NCI-H2029 treated with DMSO at 0.1 percent for 48 hours (cell line): ENCODE measurements at regions not wholly inside any gene's neighbourhood (a gene's known extent, or its start where the extent isn't known, plus 50 kb on each side); places are given as distances from the start of the nearest gene placed in this dataset.
"Not testable (repeated sequence)": the region's sequence is repeated elsewhere in the genome, so short reads cannot be mapped to it uniquely, and the experiment has no call there.

Experiments
- DNase-seq: peaks from one replicate; lab custom pipeline; 2025; lab: John Stamatoyannopoulos, UW

DNA sequence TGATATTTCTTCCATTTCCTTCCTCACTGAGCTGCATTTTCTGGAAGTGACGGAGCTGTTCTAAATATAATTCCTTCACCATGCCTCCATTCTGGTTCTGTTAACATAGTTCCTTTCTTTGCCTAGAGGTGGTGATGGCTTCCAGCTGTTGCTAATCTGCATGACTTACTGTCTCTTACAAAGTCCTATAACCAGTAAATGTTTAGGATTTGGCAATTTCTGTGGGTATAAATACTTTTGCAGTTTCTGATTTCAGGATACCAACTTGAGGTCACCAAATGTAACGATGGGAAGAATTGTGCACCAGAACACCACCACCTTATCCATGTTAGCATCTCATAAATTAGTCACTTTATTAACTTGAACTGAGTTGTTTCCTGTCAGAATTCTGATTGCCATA lies 101.7 kb upstream of the FN1 start:
- DNase-seq = no peak

DNA sequence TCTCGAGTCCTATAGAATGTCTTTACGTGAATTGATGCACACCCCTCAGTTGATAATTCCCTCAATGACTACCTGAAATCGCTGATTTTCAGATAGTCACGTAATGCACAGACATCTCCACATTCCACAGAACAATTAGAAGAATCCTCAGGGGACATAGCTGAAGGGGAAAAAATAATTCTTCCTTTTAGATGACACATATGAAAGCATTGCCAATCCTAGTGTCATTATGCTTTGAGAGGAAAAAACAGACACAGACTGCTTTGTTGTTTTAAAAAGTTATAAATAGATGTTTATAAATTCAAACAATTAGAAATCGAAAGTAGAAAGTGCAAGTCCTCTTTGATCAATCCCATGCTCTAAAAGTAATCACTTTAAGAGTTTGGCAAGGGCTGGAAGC lies 100.6 kb upstream of the FN1 start:
- no peak for DNase-seq

DNA sequence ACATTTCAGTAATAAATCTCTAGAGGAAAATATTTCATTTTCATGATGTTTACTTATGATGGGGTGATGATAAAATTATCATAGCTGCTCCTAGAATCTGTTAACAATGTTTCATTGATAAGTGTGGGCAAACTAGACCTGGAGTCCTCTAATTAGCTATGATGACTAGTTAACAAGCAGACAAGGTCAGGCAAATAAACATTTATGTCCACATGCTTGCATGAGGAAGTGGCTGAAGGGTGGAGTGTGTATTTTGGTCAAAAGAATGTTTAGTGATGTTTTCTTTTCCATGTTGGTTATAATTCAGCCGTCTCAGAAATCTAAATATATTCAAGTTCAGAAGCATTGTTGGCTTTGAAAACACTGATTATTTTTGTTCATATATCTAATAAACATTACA lies 99.9 kb upstream of the FN1 start:
- DNase-seq = no peak

DNA sequence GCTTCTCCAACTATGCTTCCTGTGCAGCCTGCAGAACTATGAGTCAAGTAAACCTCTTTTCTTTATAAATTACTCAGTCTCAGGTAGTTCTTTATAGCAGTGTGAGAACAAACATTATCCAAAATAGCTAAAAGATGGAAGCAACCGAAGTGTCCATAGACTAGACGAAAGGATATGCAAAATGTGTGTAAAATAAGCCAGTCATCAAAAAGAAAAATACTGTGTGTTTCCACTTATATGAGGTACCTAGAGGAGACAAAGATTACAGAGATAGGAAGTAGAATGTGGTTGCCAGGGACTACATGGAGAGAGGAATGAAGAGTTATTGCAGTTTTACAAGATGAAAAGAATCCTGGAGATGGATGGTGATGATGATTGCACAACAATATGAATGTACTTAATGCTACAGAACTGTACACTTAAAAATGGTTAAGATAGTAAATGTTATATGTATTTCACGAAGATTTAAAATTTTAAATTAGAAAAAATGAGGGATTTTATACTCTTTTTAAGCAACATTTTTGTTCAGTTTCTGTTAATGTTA lies 99.3 kb upstream of the FN1 start:
- no peak for DNase-seq

DNA sequence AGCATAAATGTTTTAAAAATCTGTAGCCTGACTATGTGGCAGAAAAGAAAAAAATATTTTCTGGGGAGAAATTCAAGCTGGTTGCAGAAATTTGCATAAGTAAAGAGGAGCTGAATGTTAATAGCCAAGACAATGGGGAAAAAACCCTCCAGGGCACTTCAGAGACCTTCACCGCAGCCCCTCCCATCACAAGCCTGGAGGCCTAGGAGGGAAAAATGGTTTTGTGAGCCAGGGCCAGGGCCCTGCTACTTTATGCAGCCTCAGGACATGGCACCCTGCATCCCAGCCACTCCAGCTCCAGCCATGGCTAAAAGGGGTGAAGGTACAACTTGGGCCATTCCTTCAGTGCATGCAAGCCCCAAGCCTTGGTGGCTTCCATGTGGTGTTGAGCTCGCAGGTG lies 97.8 kb upstream of the FN1 start:
- not testable (repeated sequence) for DNase-seq

DNA sequence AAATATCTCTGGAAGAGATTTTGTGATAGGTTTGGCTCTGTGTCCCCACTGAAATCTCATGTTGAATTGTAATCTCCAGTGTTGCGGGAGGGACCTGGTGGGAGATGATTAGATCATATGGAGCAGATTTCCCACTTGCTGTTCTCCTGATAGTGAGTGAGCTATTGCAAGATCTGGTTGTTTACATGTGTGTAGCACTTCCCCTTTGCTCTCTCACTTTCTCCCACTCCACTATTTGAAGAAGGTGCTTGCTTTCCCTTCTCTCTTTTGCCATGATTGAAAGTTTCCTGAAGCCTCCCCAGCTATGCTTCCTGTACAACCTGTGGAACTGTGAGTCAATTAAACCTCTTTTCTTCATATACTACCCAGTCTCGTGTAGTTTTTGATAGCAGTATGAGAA lies 97.0 kb upstream of the FN1 start:
- DNase-seq = no peak

DNA sequence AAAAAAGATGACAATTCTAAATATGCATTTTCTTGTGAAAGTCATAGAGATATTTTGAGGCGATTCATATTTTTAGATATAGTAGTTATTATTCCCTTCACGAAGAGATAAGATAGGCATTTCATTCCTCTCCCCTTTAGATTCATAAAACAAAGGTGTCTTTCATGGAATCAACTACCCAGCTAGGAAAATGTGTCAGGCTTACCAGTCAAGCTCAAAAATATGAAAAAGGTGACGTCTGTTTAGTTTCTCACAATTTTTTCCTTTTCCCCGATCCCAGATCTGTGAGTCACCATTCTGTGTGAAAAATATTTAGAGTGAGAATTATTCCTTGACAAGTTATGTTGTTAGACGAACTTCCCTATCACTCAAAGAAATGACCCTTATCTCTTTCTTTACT lies 95.4 kb upstream of the FN1 start:
- DNase-seq = no peak

DNA sequence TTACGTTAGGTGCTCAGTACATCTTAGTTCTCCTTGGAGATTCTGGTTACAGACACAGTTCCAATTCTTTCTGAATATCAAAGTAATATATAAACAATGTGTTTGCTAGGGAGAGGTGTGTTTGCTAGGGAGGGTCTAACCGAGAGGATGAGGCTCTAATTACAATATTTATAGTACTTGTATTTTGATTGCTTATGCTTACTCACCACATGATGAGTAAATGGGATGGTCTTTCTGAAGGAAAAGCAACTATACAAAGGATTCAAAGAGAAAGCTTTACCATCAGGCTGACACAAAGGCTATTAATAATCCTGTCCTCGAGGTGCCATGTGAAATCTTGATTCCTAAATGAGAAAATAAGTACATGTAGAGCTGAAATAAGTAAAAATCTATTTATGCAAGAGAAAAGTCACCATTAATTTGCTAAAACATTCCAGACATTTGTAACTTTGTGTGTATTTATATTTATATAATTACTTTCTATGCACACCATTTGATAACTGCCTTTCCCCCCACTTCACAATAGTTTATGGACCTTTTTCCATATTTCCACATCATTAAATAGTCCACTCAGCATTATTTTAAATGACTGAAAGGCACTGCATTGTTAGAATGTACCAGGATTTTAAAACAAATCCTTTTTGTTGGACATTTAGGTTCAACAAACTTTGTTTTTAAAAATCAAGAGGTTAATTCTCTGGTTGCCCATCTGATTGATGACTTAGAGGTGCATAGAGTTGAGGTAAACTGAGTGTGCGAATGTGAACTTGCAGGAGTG lies 94.5 kb upstream of the FN1 start:
- DNase-seq = no peak

DNA sequence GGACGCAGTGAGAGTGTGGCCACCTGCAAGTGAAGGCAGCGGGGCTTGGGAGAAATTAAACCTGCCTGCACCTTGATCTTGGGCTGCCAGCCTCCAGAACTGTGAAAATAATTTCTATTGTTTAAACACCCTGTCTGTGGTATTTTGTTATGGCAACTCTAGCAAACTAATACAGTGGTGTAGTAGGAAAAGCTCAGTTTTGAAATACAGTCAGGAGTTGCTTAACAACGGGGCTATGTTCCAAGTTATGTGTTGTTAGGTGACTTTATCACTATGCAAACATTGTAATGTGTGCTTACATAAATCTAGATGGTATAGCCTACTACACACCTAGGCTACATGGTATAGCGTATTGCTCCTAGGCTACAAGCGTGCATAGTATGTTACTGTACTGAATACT lies 93.4 kb upstream of the FN1 start:
- no peak for DNase-seq

DNA sequence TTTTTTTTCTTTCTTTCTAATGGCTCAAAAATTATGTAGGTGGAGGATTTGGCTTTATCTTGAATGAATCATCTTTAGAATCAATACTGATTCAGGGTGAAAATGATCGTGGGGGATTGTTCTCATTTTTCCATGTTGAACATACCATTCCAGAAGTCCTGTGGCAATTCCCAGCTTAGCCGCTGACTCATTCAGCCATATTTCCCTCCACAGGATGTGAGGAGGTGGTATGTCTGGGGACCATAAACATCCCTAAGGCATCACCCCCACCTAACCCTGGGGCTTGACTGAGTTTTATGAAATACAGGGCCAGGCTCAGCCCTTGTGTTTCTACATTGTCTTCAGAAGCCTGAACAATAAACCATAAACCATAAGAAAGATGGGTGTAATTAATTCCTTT lies 92.7 kb upstream of the FN1 start:
- no peak for DNase-seq

DNA sequence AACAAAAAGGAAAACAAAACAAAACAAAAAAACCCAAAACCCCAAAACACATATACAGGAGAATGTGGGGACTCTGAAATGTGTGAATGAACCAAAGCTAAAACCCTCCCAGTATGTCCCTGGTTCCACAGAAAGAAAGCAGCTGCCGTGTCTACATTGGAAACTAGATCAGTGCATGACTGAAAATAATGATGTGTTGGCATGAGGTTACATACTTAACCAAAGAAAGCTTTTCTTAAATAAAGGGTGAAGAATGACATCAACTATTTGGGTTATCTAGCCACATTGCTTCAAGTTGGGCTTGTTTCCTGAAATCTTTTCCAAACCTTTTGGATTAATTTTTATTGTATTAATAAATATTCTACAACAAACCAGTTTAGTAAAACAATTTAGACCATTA lies 91.9 kb upstream of the FN1 start:
- DNase-seq = no peak

DNA sequence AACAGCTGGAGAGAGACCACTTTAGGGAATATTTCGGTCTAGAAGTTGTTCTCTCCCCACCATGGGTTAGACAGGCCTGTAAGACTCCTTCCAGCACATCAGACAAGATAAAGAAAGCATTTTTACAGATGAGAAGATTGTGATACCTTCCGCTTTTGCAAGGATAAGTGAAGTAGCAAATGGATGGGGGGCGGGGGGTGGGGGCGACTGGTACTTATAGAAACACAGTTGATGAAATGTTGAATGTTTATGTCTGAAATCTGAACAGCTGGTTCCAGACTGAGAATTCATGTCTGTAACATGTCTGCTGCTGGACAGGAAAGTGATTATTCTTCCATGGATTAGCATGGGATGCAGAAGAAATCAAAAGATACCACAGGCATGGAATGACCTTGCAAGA lies 90.5 kb upstream of the FN1 start:
- no peak for DNase-seq

DNA sequence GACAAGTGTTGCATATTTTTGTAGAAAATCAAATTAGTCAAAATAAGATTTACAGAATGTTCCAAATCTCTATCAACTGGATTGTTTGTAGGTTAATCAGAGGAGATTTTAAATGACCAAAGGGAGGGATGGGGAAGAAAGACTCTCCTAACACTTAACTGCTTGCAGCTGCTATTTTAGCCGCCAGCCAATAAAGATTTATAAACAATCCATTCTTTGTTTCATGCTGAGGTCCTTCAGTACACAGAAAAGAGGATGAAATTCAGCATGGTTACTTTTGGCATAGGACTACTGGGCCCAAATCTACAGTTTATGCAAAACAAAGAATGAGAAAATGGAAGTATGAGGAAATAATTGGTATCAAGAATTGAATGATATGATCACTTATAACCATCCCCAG lies 86.4 kb upstream of the FN1 start:
- DNase-seq = no peak

DNA sequence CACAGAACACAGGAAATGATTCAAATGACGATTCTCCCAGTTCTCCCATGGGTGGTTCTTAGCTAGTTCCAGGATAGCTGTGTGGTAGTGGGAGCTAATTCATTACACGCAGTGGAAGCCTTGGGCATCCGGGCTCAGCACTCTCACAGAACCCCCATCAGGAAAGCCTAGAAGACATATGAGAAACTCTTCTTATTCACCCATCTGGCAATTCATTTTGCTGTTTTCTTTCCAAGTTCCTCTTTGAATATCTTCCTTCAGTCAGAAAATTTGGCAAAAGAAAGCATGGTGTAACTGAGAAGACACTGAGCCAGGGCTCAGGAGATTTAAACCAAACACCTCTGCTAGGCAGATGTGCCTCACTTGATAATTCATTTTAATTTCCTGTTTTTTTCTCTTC lies 85.2 kb upstream of the FN1 start:
- no peak for DNase-seq

DNA sequence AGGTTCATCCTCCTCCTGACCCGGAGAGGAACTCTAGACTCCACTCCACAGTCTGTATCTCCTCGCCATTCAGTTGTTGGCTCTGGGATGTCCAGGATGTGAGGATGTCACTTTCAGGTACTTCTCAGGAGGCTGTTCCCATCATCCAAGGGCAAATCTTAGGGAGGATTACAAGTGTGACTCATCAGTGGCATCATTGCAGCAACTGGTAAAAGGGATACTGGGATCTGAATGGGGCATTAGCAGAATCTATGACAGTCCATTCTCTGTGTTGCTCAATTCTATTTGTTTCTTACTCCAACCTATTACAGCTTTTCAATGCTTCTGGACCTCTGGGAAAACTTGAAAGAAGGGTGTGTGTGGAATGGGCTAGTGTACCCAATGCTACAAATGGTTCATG lies 81.5 kb upstream of the FN1 start:
- DNase-seq = no peak

DNA sequence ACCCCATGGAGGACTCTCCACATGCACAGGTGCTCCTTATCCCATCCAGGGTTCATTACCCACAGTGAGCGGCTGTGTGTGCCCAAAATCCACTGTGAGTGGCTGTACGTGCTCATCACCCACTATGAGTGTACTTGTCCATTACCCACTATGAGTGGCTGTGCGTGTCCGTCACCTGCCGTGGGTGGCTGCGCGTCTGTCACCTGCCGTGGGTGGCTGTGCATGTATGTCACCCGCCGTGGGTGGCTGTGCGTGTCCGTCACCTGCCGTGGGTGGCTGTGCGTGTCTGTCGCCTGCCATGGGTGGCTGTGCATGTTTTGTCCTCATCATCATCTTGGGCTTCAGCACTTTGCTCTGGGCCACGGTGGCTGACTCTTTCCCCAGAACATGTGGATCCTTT lies 78.6 kb upstream of the FN1 start:
- DNase-seq = no peak

DNA sequence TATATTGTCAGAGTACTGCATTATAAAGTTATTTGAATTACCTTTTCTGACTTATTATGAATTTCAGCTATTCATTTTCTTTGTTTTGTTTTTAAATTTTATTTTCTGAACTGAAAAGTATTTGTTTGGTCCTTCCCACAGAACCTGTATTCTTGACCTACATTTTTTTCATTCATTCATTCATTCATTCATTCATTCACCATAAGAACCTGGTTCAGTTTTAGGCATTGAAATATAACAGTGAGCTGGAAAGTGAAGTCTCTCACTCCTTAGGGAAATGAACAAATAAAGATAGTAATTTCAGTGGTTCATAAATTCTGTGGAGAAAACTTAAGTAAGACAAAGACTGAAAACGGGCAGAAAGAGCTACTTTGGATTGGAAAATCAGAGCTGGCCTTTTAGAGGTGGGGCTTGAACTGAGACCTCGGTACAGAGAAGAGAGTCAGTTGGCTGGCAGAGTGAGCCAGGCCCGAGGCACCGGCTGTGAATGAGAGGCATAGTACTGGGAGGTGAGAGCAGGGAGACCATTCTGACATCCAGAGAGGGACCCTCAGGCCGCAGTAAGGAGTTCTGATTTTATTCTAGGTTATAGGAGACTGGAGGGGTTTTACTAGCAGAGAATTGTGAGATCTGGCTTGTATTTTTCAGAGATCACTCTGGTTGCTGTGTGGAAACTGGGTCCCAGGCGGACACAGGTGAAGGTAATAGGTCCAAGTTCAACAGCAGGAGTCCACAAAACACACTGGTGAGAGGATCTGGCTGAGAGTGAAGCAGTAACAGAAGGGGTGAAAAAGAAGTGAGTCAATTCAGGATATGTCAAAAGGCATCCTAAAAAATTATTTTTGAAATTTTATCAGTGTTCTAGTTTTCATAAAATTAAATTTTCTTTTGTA lies 75.8 kb upstream of the FN1 start:
- DNase-seq = no peak

DNA sequence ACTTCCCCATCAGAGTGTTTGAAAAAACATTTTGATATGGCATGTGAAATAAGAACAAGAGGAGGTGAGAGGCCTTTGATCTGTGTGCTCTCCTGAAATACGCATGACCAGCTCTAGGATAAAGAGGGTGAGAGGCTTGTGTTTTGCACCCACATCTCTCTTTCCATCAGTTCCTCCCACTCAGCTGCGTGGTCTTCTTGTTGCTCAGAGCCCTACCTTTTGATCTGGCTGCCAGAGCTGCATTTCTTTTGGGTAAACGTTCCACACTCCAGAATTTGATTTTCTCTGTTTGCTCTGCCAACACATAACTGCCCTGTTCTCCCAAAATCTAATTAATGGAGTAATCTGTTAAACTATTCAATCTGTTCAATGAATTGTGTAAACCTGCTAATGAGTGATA lies 72.0 kb upstream of the FN1 start:
- no peak for DNase-seq

DNA sequence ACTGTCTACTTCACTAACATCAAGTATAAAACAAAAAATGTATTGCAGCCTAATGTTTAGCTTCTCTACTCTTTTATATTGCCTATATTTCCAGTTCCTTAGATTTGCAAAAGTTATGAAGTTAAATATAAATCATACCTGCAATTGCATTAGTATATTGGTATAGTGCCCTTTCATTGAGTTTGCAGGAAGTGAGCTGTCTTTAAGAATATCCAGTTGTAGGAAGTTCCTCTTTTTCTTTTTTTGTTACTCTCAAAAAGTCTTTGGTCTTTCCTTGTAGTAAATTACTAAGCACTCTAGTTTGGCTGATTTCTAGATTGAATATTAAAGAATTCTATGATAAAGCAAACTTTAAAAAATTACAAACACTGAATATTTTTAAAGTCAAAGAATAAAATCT lies 71.3 kb upstream of the FN1 start:
- DNase-seq = no peak

DNA sequence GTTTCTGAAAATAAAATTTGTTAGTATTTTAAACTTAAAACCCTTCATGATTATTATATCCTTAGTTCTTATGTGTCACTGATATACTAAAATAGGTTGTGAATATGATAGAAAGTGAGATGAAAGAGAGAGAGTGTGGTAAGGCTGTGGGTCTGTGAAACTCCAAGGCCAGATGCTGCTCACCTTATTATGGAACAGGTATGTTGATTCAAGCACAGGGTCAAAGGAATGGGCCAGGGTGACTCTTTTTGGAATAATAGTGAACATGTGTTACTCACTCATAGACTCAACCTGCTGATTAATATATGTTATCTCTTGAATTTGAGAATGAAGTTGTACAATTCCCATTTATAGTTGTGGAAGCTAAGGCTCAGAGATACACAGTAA lies 70.7 kb upstream of the FN1 start:
- DNase-seq = no peak

DNA sequence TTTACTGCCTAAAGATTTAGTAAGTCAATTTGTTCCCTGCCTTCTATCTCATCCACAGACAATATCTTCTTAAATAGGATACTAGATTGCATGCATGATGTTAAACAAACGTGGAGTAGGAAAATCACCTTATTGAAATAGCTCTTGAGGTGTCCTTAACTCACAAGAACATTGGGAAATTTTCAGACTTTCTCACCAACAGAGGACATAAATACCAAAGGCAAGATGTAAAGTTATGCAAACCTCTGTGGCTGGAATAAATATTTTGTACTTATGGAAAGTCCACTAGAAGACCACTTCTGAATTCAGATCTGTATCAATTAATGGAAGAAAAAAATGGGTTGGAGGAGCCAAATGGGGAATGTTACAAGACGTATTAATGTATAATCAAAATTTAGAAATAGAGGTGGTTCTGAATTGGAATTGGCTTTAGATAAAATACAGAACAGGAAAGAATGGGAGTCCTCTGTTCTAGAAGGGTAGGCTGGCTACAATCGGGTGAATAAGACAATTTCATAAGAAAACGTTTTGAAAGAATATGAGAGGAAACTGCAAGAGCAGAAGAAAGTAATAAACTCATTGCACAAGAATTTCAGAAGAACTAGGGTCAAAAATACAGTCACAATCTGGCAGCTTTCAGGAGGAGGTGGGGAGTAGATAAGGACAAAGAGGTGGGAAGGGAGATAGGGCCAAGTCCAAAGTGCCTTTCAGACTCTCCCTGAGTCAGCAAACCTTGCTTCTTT lies 69.3 kb upstream of the FN1 start:
- no peak for DNase-seq

DNA sequence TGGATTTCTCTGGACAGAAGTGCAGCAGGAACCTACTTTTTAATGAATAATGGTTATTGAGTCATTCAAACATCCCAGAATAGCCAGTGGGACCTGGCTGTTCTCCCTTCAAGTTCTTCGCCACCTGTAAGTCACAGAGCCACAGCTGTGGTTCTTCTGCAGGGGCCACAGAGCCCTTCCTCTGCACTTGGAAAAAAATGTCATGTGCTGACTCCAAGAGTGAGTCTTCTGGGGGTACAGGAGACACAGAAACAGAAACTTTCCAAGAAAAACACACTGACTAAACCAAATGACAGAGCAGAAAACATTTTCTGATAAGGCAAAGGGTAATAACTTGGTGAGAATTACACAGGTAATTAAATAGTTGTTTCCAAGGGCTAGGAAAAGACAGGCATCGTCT lies 68.7 kb upstream of the FN1 start:
- no peak for DNase-seq

DNA sequence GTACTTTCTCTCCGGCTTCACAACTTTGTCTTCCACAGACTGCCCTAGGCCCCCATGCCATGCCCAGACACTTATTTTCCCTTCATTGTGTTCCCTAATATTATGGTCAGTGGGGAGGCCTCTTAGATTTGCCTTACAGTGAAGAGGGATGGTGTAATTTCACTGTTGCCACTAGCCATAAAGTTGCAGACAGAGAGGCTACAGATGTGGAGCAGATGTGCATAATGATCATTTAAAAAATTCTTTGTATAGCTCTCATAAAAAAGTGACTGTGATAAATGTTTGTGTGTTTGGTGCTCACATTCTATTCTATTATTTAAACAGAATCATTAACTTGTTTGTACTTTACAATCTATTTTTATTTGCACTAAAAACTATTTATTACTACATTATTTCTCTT lies 67.5 kb upstream of the FN1 start:
- DNase-seq = no peak
